CD4-positive, alpha-beta T cell treated with Interferon gamma for 1 hour (primary cell): ENCODE measurements at regions not wholly inside any gene's neighbourhood (a gene's known extent, or its start where the extent isn't known, plus 50 kb on each side); places are given as distances from the start of the nearest gene placed in this dataset.
"Not testable (repeated sequence)": the region's sequence is repeated elsewhere in the genome, so short reads cannot be mapped to it uniquely, and the experiment has no call there.

Experiments used
- DNase-seq: peaks from one replicate; pipeline ENCODE4 v3.0.0-alpha.2; 2020

GRCh38 chr17:70377654-70378053, 208.3 kb downstream of the KCNJ2 start:
- no peak for DNase-seq

GRCh38 chr17:70378076-70378475, 208.7 kb downstream of the KCNJ2 start:
- DNase-seq = no peak

GRCh38 chr17:70379945-70380344, 210.6 kb downstream of the KCNJ2 start:
- DNase-seq = no peak

GRCh38 chr17:70381916-70382315, 212.6 kb downstream of the KCNJ2 start:
- not testable (repeated sequence) for DNase-seq

GRCh38 chr17:70388326-70388725, 219.0 kb downstream of the KCNJ2 start:
- no peak for DNase-seq

GRCh38 chr17:70389232-70389757, 220.0 kb downstream of the KCNJ2 start:
- DNase-seq = not testable (repeated sequence)

GRCh38 chr17:70390049-70390448, 220.7 kb downstream of the KCNJ2 start:
- no peak for DNase-seq

GRCh38 chr17:70394473-70395232, 225.3 kb downstream of the KCNJ2 start:
- no peak for DNase-seq

- DNase-seq = no peak
Measured at GRCh38 chr17:70405492-70406220, 236.3 kb downstream of the KCNJ2 start.

- no peak for DNase-seq
Measured at GRCh38 chr17:70407506-70407905, 238.2 kb downstream of the KCNJ2 start.

- DNase-seq = no peak
Measured at GRCh38 chr17:70408768-70409167, 239.4 kb downstream of the KCNJ2 start.

- no peak for DNase-seq
Measured at GRCh38 chr17:70414300-70414699, 245.0 kb downstream of the KCNJ2 start.

- no peak for DNase-seq
Measured at GRCh38 chr17:70420861-70421445, 251.6 kb downstream of the KCNJ2 start.

- no peak for DNase-seq
Measured at GRCh38 chr17:70422862-70423261, 253.5 kb downstream of the KCNJ2 start.

- no peak for DNase-seq
Measured at GRCh38 chr17:70423562-70423961, 254.2 kb downstream of the KCNJ2 start.

GRCh38 chr17:70426752-70427151, 257.4 kb downstream of the KCNJ2 start:
- DNase-seq = no peak

- no peak for DNase-seq
Measured at GRCh38 chr17:70434536-70435490, 265.5 kb downstream of the KCNJ2 start.

- no peak for DNase-seq
Measured at GRCh38 chr17:70437656-70438055, 268.3 kb downstream of the KCNJ2 start.

- no peak for DNase-seq
Measured at GRCh38 chr17:70446446-70446845, 277.1 kb downstream of the KCNJ2 start.

- DNase-seq = no peak
Measured at GRCh38 chr17:70447588-70447987, 278.3 kb downstream of the KCNJ2 start.

- DNase-seq = not testable (repeated sequence)
Measured at GRCh38 chr17:70453075-70453474, 283.7 kb downstream of the KCNJ2 start.

- DNase-seq = no peak
Measured at GRCh38 chr17:70454377-70454776, 285.0 kb downstream of the KCNJ2 start.

GRCh38 chr17:70454908-70455307, 285.6 kb downstream of the KCNJ2 start:
- DNase-seq = no peak
